Right kidney (tissue), 1 donor: ENCODE measurements at regions not wholly inside any gene's neighbourhood (a gene's known extent, or its start where the extent isn't known, plus 50 kb on each side); places are given as distances from the start of the nearest gene placed in this dataset.
"Not testable (repeated sequence)": the region's sequence is repeated elsewhere in the genome, so short reads cannot be mapped to it uniquely, and the experiment has no call there.

Experiments
- DNase-seq: peaks from one replicate; pipeline ENCODE4 v3.0.0-alpha.2; 2016

GRCh38 chr6:141877275-141877983, 255.3 kb upstream of the GJE1 start:
- no peak for DNase-seq

GRCh38 chr6:141874930-141875602, 257.7 kb upstream of the GJE1 start:
- no peak for DNase-seq

GRCh38 chr6:141869509-141869908, 263.2 kb upstream of the GJE1 start:
- DNase-seq = not testable (repeated sequence)

GRCh38 chr6:141867767-141868166, 265.0 kb upstream of the GJE1 start:
- DNase-seq = no peak

GRCh38 chr6:141866731-141867497, 265.8 kb upstream of the GJE1 start:
- DNase-seq = no peak

- DNase-seq = no peak
These were observed 281.7 kb upstream of the GJE1 start for GRCh38 chr6:141851063-141851462.

GRCh38 chr6:141848029-141848890, 284.5 kb upstream of the GJE1 start:
- no peak for DNase-seq

GRCh38 chr6:141846639-141847038, 286.1 kb upstream of the GJE1 start:
- DNase-seq = no peak

- DNase-seq = no peak
These were observed 289.4 kb upstream of the GJE1 start for GRCh38 chr6:141843178-141843834.

- DNase-seq = no peak
These were observed 299.6 kb upstream of the GJE1 start for GRCh38 chr6:141833001-141833655.

- no peak for DNase-seq
These were observed 302.2 kb upstream of the GJE1 start for GRCh38 chr6:141830530-141830929.

GRCh38 chr6:141829566-141830360, 303.0 kb upstream of the GJE1 start:
- no peak for DNase-seq

- no peak for DNase-seq
These were observed 308.4 kb upstream of the GJE1 start for GRCh38 chr6:141824350-141824749.

- not testable (repeated sequence) for DNase-seq
These were observed 317.7 kb upstream of the GJE1 start for GRCh38 chr6:141815039-141815438.

- DNase-seq = no peak
These were observed 322.8 kb upstream of the GJE1 start for GRCh38 chr6:141809901-141810300.

- DNase-seq = no peak
These were observed 324.1 kb upstream of the GJE1 start for GRCh38 chr6:141808662-141809061.

GRCh38 chr6:141800973-141801372, 331.8 kb upstream of the GJE1 start:
- DNase-seq = not testable (repeated sequence)

- no peak for DNase-seq
These were observed 341.8 kb upstream of the GJE1 start for GRCh38 chr6:141790921-141791320.

GRCh38 chr6:141788096-141788495, 344.6 kb upstream of the GJE1 start:
- DNase-seq = no peak

GRCh38 chr6:141783585-141783984, 349.1 kb upstream of the GJE1 start:
- DNase-seq = no peak
